ACC112 (cell line): ENCODE measurements at regions not wholly inside any gene's neighbourhood (a gene's known extent, or its start where the extent isn't known, plus 50 kb on each side); places are given as distances from the start of the nearest gene placed in this dataset.
"Not testable (repeated sequence)": the region's sequence is repeated elsewhere in the genome, so short reads cannot be mapped to it uniquely, and the experiment has no call there.

Source experiments
- H2AFZ ChIP-seq: fragments of 200-600 bp; sonication (generic); one replicate; pipeline ENCODE4 v1.6.0; 2017; ENCODE audit warnings: antibody characterized with exemption, low read length; ENCODE audit not compliant: unreplicated experiment
- H3K27ac ChIP-seq: fragments of 200-600 bp; sonication (generic); 2 replicates; pipeline ENCODE4 v1.5.1; 2014; ENCODE audit warnings: low read depth, mild to moderate bottlenecking, antibody characterized with exemption, low read length, moderate library complexity
- H3K27me3 ChIP-seq: fragments of 200-600 bp; sonication (generic); 2 replicates; pipeline ENCODE4 v1.6.1; 2014; ENCODE audit warnings: mild to moderate bottlenecking, antibody characterized with exemption, low read length, moderate library complexity, mixed read lengths; ENCODE audit not compliant: insufficient read depth
- H3K36me3 ChIP-seq: fragments of 200-600 bp; sonication (generic); 2 replicates; pipeline ENCODE4 v1.6.1; 2016; ENCODE audit warnings: mild to moderate bottlenecking, antibody characterized with exemption, low read length, moderate library complexity, mixed read lengths; ENCODE audit not compliant: insufficient read depth
- H3K4me1 ChIP-seq: fragments of 200-600 bp; sonication (generic); one replicate; pipeline ENCODE4 v1.6.1; 2016; ENCODE audit warnings: low read length, mixed read lengths; ENCODE audit not compliant: insufficient read depth, unreplicated experiment, control insufficient read depth
- H3K4me3 ChIP-seq: fragments of 200-600 bp; sonication (generic); 2 replicates; pipeline ENCODE4 v1.5.1; 2014; ENCODE audit warnings: mild to moderate bottlenecking, low read depth, low read length
- H3K79me2 ChIP-seq: fragments of 200-600 bp; sonication (generic); one replicate; pipeline ENCODE4 v1.6.0; 2016; ENCODE audit warnings: low read length; ENCODE audit not compliant: control insufficient read depth, unreplicated experiment, insufficient read depth

- Histone ChIP-seq H3K79me2 (no peaks in the 10 kb centered on the region), H3K4me1 (no peaks in the 10 kb centered on the region), H3K27me3 (no peaks in the 10 kb centered on the region), H3K27ac (no peak overlapping the region), H2AFZ (no peak overlapping the region), H3K4me3 (no peak overlapping the region), H3K36me3 (no peaks in the 10 kb centered on the region)
These were observed 298.0 kb upstream of the GALNT5 start for GRCh38 chr2:156959481-156959880.

- no peaks in the 10 kb centered on the region for H3K4me1 ChIP-seq
- no peak overlapping the region for H3K27ac ChIP-seq
- H3K36me3 ChIP-seq = no peaks in the 10 kb centered on the region
- H2AFZ ChIP-seq = no peak overlapping the region
- H3K79me2 ChIP-seq = no peaks in the 10 kb centered on the region
- no peak overlapping the region for H3K4me3 ChIP-seq
- no peaks in the 10 kb centered on the region for H3K27me3 ChIP-seq
These were observed 274.9 kb upstream of the GALNT5 start for GRCh38 chr2:156982615-156983014.

- H3K36me3 ChIP-seq = no peaks in the 10 kb centered on the region
- no peak overlapping the region for H2AFZ ChIP-seq
- H3K4me3 ChIP-seq = no peak overlapping the region
- no peak overlapping the region for H3K27ac ChIP-seq
- H3K27me3 ChIP-seq = no peaks in the 10 kb centered on the region
- H3K79me2 ChIP-seq = no peaks in the 10 kb centered on the region
- no peaks in the 10 kb centered on the region for H3K4me1 ChIP-seq
These were observed 271.0 kb upstream of the GALNT5 start for GRCh38 chr2:156986339-156986988.

GRCh38 chr2:156999661-157000060 lies 257.8 kb upstream of the GALNT5 start:
- H3K4me3 ChIP-seq = no peak overlapping the region
- H3K79me2 ChIP-seq = no peaks in the 10 kb centered on the region
- no peaks in the 10 kb centered on the region for H3K36me3 ChIP-seq
- no peaks in the 10 kb centered on the region for H3K27me3 ChIP-seq
- no peak overlapping the region for H2AFZ ChIP-seq
- H3K27ac ChIP-seq = no peak overlapping the region
- no peaks in the 10 kb centered on the region for H3K4me1 ChIP-seq

- no peaks in the 10 kb centered on the region for H3K27me3 ChIP-seq
- H3K79me2 ChIP-seq = no peaks in the 10 kb centered on the region
These were observed 252.7 kb upstream of the GALNT5 start for GRCh38 chr2:157004789-157005188.

GRCh38 chr2:157015015-157015575 lies 242.4 kb upstream of the GALNT5 start:
- no peak overlapping the region for H2AFZ ChIP-seq
- no peaks in the 10 kb centered on the region for H3K36me3 ChIP-seq
- H3K4me1 ChIP-seq = no peaks in the 10 kb centered on the region
- no peak overlapping the region for H3K27ac ChIP-seq
- H3K4me3 ChIP-seq = no peak overlapping the region
- no peaks in the 10 kb centered on the region for H3K27me3 ChIP-seq
- H3K79me2 ChIP-seq = no peaks in the 10 kb centered on the region

More at GRCh38 chr2:157004789-157005188, 252.7 kb upstream of the GALNT5 start:
- no peaks in the 10 kb centered on the region for H3K36me3 ChIP-seq
- H3K4me3 ChIP-seq = no peak overlapping the region
- no peak overlapping the region for H3K27ac ChIP-seq
- no peaks in the 10 kb centered on the region for H3K4me1 ChIP-seq
- no peak overlapping the region for H2AFZ ChIP-seq

GRCh38 chr2:157023264-157023663 lies 234.2 kb upstream of the GALNT5 start:
- not testable (repeated sequence) for H3K4me3 ChIP-seq, H2AFZ ChIP-seq, H3K36me3 ChIP-seq, H3K79me2 ChIP-seq, H3K27me3 ChIP-seq, H3K27ac ChIP-seq, H3K4me1 ChIP-seq

GRCh38 chr2:157024129-157024528 lies 233.4 kb upstream of the GALNT5 start:
- no peaks in the 10 kb centered on the region for H3K27me3 ChIP-seq
- no peaks in the 10 kb centered on the region for H3K79me2 ChIP-seq
- H3K27ac ChIP-seq = no peak overlapping the region
- H3K36me3 ChIP-seq = no peaks in the 10 kb centered on the region
- H3K4me3 ChIP-seq = no peak overlapping the region
- no peak overlapping the region for H2AFZ ChIP-seq
- no peaks in the 10 kb centered on the region for H3K4me1 ChIP-seq

- Histone ChIP-seq H3K27ac (peak overlapping the region; percentile 96), H3K79me2 (no peaks in the 10 kb centered on the region), H3K36me3 (no peaks in the 10 kb centered on the region), H3K27me3 (no peaks in the 10 kb centered on the region), H2AFZ (peak overlapping the region; percentile 72), H3K4me1 (peaks cover 16% of the 10 kb centered on the region), H3K4me3 (peak overlapping the region; percentile 18; the same call in 1 of the 2 replicates)
These were observed 225.5 kb upstream of the GALNT5 start for GRCh38 chr2:157032017-157032416.

GRCh38 chr2:157036726-157037125 lies 220.8 kb upstream of the GALNT5 start:
- Histone ChIP-seq H3K36me3 (no peaks in the 10 kb centered on the region), H2AFZ (no peak overlapping the region), H3K4me3 (no peak overlapping the region), H3K27ac (no peak overlapping the region), H3K4me1 (peaks cover 11% of the 10 kb centered on the region), H3K79me2 (no peaks in the 10 kb centered on the region), H3K27me3 (no peaks in the 10 kb centered on the region)

- H3K36me3 ChIP-seq = no peaks in the 10 kb centered on the region
- no peaks in the 10 kb centered on the region for H3K27me3 ChIP-seq
- no peaks in the 10 kb centered on the region for H3K79me2 ChIP-seq
These were observed 213.7 kb upstream of the GALNT5 start for GRCh38 chr2:157043786-157044185.

More at GRCh38 chr2:157043786-157044185, 213.7 kb upstream of the GALNT5 start:
- Histone ChIP-seq H3K4me3 (no peak overlapping the region), H2AFZ (no peak overlapping the region), H3K27ac (no peak overlapping the region), H3K4me1 (no peaks in the 10 kb centered on the region)
